ENCODE measurements at regions not wholly inside any gene's neighbourhood (a gene's known extent, or its start where the extent isn't known, plus 50 kb on each side); places are given as distances from the start of the nearest gene placed in this dataset.

GRCh38 chr2:16726147-16726546 is 60.5 kb upstream of the CYRIA start:
- TF ChIP-seq EZH2 (IDR thresholded peaks at IDR 0.05; ENCODE audit: borderline replicate concordance), result no peak
- TF ChIP-seq CTCF (IDR thresholded peaks at IDR 0.05; ENCODE audit: poor library complexity), result no peak
- no peak for TF ChIP-seq EZH2phosphoT487 (IDR thresholded peaks at IDR 0.05; ENCODE audit: low read depth, severe bottlenecking, unreplicated experiment)

Data from hepatocyte (in vitro differentiated cells).